ENCODE measurements at regions not wholly inside any gene's neighbourhood (a gene's known extent, or its start where the extent isn't known, plus 50 kb on each side); places are given as distances from the start of the nearest gene placed in this dataset.

GRCh38 chr4:55175779-55176231, 50.4 kb upstream of the KDR start:
- no peak for DNase-seq

DNA sequence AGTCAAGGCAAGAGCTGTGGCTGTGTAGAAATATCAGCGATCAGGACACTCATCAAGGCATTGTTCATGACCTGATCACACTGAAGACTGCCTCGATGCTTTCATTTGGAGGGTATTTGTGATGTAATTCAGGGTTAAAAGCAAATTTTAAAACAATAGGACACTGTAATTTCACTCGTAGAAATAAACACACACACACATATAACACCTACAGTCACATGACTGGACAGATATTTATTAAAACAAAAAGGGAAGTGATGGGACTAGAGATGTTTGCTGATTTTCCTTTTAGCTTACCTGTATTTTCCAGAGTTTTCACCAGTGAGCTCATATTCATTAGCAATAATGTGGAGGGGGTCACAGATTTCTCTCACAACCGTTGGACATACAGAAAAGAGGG, 51.1 kb upstream of the KDR start:
- no peak for DNase-seq

DNA sequence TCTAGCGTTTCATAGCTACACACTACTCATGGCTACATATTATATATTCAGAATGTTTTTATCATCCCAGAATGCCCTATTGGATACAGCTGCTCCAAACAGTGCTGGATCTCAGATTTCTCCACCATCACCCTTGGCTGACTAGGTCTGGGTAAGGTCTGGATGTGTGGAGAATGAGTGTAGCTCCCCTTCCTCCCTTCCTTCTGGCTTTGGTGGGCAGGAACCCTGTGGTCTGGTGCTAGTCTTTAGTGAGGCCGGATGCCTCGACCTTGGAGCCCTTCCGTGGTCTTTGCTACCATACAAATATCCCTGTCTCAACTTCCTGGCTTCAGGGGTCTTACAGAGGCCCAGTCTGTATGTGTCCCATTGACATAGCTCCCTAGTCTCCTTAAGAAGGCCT, 52.1 kb upstream of the KDR start:
- DNase-seq = no peak

DNA sequence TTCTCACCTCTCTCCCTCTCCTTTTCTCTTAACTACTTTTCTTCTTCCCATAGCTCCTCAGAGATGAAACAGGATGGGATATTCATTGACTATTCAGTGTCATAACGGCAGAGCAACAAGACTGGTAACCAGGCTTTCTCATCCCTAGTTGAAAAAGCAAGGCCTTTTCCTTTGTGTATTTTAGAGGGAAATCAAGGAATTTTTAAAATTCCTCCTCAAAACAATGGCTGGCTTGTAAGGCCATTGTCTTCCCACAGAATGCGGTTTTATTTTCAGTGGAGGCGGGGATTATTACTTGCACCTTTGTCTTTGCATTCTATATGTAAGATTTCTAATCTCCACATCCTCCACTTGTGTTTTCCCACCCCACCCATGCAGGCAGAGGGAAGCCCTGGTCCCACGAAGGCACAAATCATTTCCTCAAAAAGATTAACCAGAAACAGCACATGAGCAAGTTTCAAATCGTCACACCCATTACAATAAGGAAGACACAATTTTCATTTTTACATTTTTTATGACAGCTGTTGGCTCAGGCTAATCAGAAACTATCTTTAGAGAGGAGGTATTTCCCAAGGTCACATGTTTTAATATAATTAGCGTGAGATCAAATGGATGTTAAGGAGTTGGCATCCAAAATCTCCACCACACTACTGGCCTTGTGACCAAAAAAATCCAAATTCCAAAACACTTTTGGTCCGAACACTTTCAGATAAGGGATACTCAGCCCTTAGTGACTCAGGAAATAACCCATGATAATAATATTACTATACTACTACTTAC, 53.0 kb upstream of the KDR start:
- DNase-seq = no peak

GRCh38 chr4:55181010-55182005, 55.9 kb upstream of the KDR start:
- DNase-seq = no peak

DNA sequence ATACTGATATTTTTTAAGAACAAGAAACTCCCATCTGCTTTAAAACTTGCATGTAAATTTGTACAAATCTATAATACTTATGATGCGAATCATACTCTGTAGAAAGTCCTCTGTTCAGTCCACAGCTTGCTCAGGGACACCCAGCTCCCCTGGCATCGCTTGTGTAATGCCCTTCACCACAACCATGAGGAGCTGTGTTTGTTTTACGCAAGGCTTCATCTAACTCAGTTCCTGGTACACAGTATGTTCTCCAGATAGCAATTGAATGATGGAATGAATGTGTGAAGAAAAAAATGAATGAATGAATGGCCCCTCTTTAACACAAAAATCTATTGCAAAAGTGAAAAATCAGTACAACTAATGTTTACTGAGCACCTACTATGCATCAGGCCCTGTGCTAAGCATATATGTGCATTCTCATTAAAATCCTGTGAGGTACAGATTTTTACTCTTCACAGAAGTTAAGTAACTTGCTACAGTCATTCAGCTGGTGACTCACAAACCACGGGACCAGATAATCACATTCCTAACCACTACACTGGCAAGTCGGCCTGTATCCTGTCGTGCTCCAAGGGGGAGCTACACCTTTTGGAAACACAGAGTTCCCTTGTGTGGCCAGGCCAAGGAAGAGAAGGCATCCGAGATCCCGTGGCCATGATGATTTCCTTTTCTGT, 58.7 kb upstream of the KDR start:
- no peak for DNase-seq

DNA sequence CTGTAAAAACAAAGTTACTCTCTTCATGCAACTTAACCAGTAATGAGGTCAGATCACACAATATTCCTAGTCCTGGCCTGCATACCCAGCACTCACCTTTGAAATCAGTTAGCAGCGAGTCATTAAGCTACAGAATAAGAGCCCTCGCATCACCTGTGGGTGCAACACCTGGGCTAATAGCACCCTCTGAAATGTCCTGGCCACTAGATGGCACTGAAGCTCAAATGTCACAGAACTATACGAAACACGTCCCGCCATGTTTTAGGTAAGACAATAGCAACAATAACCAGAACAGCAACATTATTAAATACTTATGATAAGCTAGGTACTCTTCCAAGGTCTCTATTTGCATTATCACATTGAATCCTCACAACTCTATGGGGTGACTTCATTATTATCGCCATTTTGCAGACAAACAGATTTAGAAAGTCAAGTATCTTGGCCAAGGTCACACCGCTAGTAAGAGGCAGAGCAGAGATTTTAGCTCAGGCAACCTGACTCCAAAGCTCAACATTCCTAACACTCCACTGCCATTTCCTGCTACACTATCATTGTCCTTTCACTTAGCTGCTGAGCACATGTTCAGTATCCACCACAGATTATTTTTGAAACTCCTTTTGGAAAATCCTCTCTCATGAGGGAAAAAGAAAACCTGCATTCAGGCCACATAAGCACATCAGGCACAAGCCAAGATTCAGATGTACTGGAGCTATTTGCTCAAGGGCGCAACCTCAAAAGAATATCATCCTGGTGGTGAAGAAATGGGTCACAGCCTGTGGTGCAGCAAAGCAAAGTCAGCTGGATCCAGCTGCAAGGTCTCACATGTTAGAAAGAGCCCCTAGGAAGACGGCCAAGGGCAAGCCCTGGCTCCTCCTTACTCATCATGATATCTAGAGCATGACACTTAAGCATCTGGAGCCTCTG, 59.5 kb upstream of the KDR start:
- DNase-seq = no peak

GRCh38 chr4:55186123-55186522, 60.7 kb upstream of the KDR start:
- no peak for DNase-seq

GRCh38 chr4:55186700-55187099, 61.3 kb upstream of the KDR start:
- no peak for DNase-seq

GRCh38 chr4:55214172-55214571, 88.8 kb upstream of the KDR start:
- DNase-seq = no peak

- DNase-seq = no peak
These were observed 89.7 kb upstream of the KDR start for GRCh38 chr4:55215087-55215486.

DNA sequence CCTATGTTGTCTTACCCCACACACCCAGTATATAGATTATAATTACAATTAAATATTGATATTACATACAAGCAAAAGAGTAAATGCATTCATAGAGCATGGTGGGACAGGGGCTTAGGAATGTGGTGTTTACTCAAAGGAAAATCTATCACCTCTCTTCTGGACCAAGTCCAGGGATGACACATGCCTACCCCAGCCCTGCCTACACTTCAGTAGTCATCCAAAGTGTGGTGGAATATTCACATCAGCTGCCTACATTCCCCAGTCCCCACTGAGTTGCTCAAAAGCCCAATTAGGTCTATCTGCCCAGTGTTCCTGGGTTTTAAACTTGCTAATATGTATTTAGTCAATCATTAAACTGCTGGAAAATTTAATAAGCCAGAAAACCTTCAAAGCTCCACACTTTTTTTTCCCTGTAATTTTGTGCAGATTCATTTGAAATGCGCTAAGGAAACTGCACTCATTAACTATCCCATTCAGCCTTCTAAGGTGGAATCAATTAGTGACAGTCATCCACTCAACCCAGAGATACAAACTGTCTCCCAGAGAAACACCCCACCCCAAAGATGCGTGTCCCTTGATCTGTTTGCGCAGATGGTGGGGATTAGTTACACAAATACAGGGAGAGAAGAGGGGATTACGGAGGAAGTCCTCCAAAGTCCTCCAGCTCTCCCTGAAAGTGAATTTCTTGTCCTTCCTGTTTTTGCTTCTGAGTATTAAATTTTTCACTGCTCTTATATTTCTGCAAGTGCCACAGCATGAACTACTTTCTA, 91.7 kb upstream of the KDR start:
- DNase-seq = peak; percentile 30

DNA sequence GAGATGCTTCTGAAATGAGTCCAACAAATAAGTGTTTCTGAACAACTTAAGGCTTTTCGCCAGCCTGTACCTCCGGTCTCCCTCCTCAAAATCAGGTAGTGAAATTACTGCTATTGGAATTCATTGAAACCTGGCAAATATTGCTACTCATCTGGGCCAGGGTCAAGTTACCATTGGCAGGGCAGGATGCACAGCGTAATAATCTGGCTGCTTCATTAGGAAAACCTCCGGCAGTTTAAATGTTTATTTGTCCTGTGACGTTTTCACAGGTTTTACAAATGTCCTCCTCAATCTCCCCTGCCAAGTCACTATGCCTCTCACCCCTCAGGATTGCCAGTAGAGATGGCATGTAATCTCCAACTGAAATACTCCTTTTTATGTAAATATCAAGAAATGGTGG, 92.6 kb upstream of the KDR start:
- DNase-seq = no peak

DNA sequence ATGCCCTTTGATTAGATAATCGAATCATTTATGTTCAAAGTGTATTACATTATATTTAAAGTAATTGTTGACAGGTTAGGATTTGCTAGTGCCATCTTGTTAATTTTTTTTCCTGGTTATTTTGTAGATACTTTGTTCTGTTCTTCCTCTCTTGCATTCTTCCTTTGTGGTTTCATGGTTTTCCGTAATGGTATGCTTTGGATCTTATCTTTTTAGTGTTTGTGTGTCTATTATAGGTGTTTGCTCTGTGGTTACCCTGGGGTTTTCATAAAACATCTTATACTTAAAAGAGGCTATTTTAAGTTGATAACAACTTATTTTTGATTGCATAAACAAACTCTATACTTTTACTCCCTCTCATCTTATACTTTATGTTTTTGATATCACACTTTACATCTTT, 108.2 kb upstream of the SRD5A3 start:
- no peak for DNase-seq

DNA sequence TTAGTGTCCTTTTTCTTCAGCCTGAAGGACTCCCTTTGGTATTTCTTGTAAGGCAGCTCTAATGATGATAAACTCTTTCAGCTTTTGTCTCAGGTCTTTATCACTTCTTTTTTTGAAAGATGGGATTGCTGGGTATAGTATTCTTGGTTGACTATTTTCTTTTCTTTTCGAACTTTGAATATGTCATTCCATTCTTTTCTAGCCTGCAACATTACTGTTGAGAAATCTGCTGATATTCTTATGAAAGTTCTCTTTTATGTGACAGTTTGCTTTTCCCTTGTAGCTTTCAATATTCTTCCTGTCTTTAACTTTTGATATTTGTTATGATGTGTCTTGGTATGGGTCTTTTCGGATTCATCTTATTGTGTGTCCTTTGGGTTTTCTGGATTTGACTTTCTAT, 107.6 kb upstream of the SRD5A3 start:
- DNase-seq = no peak

DNA sequence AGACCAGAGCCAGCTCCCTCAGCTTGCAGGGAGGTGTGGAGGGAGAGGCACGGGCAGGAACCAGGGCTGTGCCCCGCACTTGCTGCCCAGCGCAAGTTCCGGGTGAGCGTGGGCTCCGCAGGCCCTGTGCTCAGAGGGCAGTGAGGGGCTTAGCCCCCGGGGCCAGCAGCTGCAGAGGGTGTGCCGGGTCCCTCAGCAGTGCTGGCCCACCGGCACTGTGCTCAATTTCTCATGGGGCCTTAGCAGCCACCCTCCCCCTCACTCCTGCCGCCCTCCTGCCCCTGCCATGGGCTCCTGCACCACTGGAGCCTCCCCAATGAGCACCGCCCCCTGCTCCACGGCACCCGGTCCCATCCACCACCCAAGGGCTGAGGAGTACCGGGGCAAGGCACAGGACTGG, 104.6 kb upstream of the SRD5A3 start:
- no peak for DNase-seq

GRCh38 chr4:55242506-55242905, 103.5 kb upstream of the SRD5A3 start:
- DNase-seq = no peak

DNA sequence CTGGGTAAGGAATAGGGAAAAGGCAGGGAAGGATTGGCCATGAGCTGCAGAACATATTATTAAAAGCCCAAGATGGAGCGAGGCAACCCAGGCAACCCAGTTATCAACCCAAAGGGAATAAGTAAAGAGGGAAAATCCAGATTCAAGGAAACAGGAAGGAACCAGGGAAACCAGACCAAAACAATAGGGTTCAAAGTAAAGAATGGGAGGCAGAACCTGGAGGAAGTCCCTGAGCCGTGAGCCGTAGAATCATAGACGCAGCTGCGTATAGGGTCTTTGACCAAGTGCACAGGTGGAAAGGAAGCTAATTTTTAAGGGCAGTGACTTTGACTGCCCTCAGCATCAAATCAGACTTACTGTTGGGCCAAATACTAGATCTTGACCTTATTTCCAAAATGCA, 98.5 kb upstream of the SRD5A3 start:
- DNase-seq = no peak

- no peak for DNase-seq
These were observed 97.3 kb upstream of the SRD5A3 start for GRCh38 chr4:55248756-55249155.

- DNase-seq = no peak
These were observed 96.6 kb upstream of the SRD5A3 start for GRCh38 chr4:55249476-55249875.

- no peak for DNase-seq
These were observed 94.7 kb upstream of the SRD5A3 start for GRCh38 chr4:55251342-55251741.

DNA sequence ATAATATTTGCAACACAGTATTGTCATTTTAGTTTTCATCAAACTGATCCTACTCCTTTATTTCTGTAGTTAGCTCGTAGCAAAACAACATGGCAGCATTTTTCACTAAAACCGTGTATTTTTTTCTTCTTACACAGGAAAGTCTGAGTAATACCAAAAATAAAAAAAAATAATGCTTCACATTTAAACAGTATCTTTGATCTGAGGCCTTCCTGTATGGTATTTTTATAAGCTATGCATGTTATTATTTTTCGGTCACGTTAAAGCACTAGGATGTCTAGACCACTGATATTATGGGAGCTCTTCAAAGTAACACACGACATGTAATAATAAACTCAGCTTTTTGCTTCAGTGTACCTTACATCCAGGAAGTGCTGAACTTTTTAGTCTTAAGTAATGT, 94.1 kb upstream of the SRD5A3 start:
- no peak for DNase-seq
